GM19328 (cell line): ENCODE measurements at regions not wholly inside any gene's neighbourhood (a gene's known extent, or its start where the extent isn't known, plus 50 kb on each side); places are given as distances from the start of the nearest gene placed in this dataset.
"Not testable (repeated sequence)": the region's sequence is repeated elsewhere in the genome, so short reads cannot be mapped to it uniquely, and the experiment has no call there.

Experiments
- ATAC-seq: cut with Tn5 transposase; IDR thresholded peaks from one replicate; pipeline ENCODE4 v1.9.1; 2021; ENCODE audit warnings: mild to moderate bottlenecking, moderate library complexity; ENCODE audit not compliant: unreplicated experiment

GRCh38 chr17:15802917-15803316 is 70.8 kb downstream of the TBC1D26 start:
- ATAC-seq: not testable (repeated sequence)

DNA sequence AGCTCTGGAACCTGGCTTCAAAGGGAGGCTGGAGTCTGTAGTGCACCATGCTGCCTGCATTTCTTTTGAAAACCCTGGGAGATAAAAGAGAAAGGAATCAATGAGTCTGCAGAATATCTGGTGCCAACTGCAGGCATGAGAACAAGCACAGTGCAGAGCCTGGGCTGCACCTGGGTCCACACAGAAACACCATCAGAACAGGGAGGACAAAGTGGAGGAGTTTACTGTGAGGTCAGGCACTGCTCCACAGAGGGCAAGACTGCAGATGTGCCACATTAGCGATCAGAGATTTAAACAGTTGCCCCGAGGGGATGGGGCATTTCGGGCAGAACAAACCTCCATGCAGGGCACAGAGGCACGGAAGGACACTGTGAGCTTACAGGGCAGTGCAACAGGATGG is 74.7 kb downstream of the TBC1D26 start:
- not testable (repeated sequence) for ATAC-seq

GRCh38 chr17:15813388-15813787 is 81.3 kb downstream of the TBC1D26 start:
- not testable (repeated sequence) for ATAC-seq

GRCh38 chr17:15814003-15814402 is 81.9 kb downstream of the TBC1D26 start:
- ATAC-seq: not testable (repeated sequence)

DNA sequence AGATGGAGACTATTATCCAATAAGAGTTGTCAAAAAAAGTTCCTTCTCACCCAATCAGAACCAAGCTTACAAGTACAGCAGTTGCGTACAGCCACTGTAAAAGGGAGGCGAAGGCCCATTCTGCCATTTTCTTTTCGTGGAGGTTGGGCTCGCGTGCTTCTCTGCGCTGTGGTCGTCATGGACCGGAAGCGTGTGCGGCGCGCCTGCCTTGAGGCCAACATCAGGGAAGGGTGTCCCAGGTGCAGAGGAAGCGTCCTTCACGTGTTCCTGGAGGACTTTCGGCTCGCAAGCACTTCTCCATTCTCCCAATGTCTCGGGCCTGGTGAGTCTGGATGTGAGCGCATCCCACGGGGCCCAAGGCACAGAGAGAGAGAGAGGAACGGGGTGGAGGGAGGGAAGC is 85.8 kb downstream of the TBC1D26 start:
- ATAC-seq: not testable (repeated sequence)

DNA sequence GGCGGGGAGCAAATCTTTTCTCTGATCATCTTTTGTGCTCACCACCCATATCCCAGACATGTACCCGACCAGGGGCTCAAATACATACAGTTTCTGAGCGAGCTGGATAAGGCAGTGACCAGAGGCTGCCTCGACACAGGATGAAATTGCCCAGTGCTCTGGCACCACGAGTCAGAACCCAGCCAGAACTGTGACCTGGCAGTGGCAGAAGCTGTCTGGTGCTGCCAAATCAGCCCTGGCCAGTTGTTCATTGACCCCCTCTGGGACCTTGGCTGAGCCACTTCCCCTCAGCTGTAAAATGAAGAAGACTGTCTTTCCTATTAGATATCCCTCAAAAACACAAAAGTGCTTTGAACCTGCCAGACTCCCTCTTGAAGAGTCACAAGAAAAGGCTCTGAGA is 90.2 kb downstream of the TBC1D26 start:
- not testable (repeated sequence) for ATAC-seq

DNA sequence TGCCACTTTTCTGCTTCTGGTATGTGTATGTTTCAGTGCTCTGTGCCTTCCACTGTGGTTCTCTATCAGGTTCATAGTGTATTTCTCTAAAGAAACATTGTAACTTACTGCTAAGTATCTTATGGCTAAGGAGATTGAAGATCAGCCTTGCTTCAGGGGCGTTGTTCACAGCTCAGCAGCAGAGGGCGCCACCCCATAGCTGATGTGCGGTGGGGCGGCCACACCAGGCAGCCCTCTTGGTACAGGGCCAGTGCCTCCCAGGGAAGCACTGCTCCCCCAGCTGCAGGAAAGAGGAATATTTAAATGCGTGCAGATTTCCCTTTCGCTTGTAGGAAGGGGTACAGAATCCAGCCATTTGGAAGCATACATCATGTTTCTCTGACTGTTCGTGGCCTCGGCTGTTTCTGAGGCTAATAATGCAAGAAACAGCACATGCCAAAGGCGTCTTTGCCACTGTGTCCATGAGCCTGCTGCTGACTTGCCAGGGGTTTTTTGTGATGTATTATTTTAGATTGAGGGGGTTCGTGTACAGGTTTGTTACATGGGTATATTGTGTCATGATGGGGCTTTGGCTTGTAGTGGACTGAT is 96.7 kb downstream of the TBC1D26 start:
- ATAC-seq: not testable (repeated sequence)

GRCh38 chr17:15830221-15830620 is 98.1 kb downstream of the TBC1D26 start:
- not testable (repeated sequence) for ATAC-seq

- ATAC-seq: peak; percentile 80
These were observed 99.1 kb downstream of the TBC1D26 start for GRCh38 chr17:15831182-15831581.

- ATAC-seq: not testable (repeated sequence)
These were observed 100.9 kb downstream of the TBC1D26 start for GRCh38 chr17:15832921-15833480.

DNA sequence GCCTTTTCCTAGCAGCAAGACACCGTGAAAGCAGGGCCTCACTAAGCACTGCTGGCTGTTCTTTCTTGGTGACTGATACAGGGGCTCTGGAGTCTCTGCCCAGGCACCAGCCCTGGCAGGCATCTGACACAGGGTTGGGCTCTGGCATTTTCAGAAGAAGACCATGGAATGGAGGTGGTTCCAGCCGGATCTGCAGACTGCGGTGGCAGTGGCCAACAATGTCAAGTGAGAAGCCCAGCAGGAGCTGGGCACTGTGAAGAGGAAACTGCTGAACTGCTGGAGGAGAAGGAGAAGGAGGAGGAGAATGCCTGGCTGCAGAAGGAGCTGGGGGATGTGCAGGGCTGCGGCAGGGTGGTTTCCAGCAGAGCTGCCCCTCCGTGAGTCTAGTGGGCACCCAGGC is 101.8 kb downstream of the TBC1D26 start:
- ATAC-seq: not testable (repeated sequence)

DNA sequence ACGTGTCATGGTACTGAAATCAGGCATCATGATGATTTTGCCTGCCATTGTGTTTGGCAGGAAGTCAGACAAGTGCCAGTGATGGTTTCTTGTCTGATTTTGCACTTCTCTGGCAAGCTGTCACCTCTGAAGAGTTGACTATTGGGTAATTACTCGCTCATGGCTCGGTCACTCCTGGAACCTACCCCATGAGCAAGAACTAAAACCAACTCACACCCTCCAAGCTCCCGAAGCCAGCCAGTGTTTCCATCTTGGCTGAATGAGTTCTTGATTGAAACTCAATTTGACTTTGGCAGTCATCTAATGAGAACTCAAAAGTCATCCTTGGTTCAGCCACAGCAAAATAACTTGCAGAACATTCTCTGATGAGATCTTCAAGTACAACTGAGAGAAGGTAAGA is 103.4 kb downstream of the TBC1D26 start:
- not testable (repeated sequence) for ATAC-seq

GRCh38 chr17:15836249-15836982 is 104.3 kb downstream of the TBC1D26 start:
- not testable (repeated sequence) for ATAC-seq

DNA sequence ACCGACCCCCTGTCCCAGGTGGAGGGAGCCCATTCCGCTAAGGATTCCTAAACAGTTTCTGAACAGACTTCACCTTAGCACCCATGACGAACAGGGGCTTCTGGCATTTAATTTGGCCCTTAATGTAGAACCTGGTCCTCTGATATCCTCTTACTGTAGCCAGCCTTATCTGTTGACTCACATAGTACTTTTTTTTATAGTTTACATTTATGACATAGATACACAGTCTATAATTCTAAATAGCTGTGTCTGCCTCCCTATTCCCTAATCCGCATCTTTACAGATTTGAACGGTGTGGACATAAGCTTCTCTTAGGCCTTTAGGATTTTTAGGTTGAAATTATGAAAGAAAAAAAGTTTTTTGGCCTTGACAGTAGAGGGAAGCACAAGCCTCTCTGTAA is 104.9 kb downstream of the TBC1D26 start:
- ATAC-seq: not testable (repeated sequence)

DNA sequence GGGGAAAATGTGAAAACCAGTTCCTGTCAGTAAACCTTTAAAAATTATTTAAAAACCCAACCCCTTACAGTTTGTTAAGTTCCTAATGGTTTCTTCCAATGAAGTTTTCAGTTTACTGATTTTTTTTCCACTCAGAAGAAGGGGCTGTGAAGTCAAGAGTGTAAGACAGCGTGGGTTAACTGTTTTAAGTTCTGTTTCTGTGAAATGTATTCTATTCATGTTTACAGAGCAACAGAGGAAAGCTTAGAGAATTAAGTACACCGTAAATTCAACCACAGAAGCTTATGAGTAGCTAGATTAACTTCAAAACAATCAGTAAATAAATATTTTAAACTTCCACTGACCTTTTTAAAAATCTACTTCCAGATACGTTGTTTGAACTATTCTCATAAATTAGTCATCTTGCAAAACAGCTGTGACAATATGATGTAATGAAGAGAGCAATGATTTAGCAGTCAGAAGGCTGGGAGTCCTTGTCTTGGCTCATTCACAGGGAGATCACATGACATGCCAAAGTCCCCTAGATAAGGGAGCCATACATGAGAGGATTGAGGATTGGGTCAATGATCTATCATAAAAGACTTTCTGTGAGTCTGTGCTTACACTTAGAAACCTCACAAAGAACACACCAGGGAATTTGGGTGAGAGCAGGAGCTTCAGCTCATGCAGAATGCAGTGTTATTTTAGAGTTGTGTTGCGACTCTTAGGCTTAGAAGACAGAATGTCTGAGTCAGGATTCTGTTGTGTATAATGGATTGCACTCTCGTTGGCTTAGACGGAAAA is 97.3 kb upstream of the ADORA2B start:
- ATAC-seq: not testable (repeated sequence)

DNA sequence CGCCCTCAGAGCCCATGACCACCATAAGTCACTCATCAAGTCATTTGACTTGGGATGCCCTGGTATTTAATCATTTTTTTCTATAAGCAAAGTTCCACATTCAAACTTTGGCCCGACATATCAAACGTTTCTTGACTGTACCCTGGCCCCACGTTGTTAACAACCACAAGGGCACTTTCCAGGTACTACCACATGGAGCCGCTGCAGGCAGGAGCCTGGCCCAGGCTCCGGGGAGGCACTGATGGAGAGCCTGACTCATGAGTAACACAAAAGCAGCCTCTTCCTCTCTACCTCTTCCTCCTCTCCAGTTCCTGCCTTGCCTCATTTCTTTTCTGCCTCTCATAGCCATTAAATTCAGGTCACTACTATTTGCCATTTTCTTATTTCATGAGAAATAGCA is 95.9 kb upstream of the ADORA2B start:
- ATAC-seq: not testable (repeated sequence)

DNA sequence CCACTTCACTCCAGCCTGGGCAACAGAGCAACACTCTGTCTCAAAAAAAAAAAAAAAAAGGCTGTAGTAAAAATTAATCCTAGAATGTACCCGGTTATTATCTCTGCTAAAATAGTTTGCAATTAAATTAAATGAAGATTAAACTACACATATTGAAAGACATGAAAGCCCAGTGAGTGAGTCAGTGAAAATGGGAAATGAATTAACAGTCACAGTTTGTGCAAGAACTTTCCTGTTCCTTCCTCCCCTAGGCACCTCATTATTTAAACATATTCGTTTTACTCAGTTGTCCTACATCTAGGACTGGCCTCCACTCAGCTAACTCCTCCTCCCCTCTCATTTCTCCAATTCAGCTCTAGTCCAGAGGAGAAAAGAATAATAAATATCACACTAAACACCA is 94.9 kb upstream of the ADORA2B start:
- ATAC-seq: not testable (repeated sequence)

GRCh38 chr17:15850687-15851086 is 94.2 kb upstream of the ADORA2B start:
- not testable (repeated sequence) for ATAC-seq

GRCh38 chr17:15852863-15853262 is 92.1 kb upstream of the ADORA2B start:
- ATAC-seq: not testable (repeated sequence)

DNA sequence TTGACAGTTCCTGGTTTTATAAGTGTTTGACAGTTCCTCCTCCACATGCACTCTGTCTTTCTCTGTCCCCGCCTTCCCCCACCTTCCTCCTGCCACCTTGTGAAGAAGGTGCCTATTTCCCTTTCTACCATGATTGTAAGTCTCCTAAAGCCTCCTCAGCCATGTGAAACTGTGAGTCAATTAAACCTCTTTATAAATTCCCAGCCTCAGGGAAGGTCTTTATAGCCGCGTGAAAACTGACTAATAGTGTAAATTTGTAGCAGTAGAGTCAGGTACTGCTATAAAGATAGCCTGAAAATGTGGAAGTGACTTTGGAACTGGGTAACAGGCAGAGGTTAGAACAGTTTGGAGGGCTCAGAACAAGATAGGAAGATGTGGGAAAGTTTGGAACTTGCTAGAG is 88.7 kb upstream of the ADORA2B start:
- not testable (repeated sequence) for ATAC-seq

GRCh38 chr17:15856745-15857144 is 88.2 kb upstream of the ADORA2B start:
- ATAC-seq: not testable (repeated sequence)
